Pons (tissue), 1 donor: ENCODE measurements at regions not wholly inside any gene's neighbourhood (a gene's known extent, or its start where the extent isn't known, plus 50 kb on each side); places are given as distances from the start of the nearest gene placed in this dataset.
"Not testable (repeated sequence)": the region's sequence is repeated elsewhere in the genome, so short reads cannot be mapped to it uniquely, and the experiment has no call there.

Experiments used
- DNase-seq: peaks from one replicate; pipeline ENCODE4 v3.0.0-alpha.2; 2016; ENCODE audit warnings: low spot score

DNA sequence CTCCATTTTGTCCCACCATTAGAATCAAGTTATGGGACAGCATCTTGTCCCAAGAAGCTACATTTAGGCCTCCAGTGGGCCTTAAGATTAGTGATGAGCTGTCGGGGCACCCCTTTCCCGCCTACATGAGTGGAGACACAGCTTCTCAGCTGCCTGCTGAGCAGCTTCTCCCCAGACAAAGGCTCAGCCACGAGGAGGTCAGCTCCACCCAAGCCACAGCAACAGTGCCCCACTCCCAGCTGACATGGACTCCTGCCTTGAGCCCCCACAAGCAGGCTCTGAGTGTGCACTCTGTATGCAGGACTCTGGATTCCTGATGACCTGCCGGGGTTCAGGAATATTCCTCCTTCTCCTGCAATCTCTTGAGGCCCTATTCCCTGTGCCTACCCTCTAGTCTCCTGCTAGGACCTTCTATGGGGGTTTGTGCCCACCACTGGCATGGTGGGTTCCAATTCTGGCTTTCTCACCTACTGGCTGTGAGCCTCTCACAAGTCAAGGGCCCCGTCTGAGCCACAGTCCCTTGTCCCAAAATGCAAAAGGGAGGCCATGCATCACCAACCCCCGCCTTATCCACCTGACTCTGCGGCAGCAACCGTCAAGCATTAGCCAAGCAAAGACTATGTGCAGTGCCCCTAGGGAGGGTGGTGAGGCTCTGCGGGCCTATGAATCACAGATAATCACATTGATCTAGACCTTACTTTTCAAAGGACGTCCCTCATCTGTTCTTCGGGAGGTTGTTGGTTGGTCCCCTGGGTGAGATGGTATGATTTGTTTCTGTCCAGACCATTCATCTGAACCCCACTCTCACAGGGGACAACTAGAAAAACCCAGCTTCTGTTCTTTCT is 269.1 kb downstream of the MED10 start:
- DNase-seq = no peak

DNA sequence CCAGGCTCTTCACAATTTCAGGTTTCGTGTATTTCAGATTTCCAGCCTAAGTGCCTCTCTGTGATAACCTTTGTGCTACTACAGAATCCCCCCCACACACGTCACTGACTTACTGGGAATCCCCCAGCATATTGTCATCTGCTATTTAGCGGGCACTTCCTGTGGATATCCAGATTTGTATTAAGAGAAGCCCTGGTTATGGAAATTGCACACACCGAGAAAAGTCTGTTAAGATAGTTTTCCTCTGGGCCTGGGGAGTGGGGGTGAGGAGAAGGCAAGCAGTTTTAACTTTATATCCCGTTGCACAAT is 269.9 kb downstream of the MED10 start:
- no peak for DNase-seq

GRCh38 chr5:6107675-6108539 is 270.4 kb downstream of the MED10 start:
- no peak for DNase-seq

DNA sequence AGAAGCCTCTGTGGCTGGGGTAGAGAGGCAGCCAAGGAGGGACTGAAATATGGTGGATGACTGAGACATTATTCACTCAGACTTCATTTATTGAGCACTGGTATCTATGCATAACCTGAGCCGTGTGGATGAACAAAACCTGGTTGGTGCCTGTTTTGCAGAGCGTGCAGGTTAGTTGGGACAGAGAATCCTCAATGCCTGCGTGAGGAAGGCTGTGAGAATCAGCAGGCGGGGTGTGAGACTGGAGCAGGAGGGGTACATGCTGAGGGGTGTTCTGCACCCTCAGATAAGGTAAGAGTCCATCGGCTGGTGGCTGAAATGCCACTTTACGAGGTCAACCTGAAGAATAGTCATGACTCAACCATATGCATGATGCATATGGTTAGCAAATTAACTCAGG is 271.6 kb downstream of the MED10 start:
- DNase-seq = no peak

DNA sequence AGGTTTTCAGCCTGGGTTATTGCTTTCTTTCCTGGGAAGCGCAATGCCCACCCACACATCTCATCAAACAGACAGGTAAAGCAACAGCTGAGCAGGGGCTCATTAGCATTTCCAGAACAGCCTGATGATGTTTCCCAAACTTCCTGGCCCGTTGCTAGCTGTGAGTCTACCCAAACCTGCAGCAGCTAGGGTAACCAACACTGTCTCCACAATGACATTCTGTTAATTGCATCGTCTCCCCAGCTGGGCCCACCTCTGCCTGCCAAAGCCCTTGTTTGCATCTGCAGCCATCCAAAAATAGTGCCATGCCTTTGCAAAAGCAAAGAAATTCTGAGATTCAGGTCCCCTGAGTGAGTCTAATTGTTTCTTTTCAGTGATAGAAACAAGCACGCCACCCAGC is 273.0 kb downstream of the MED10 start:
- DNase-seq = no peak

GRCh38 chr5:6096101-6096500 is 282.2 kb downstream of the MED10 start:
- DNase-seq = no peak

DNA sequence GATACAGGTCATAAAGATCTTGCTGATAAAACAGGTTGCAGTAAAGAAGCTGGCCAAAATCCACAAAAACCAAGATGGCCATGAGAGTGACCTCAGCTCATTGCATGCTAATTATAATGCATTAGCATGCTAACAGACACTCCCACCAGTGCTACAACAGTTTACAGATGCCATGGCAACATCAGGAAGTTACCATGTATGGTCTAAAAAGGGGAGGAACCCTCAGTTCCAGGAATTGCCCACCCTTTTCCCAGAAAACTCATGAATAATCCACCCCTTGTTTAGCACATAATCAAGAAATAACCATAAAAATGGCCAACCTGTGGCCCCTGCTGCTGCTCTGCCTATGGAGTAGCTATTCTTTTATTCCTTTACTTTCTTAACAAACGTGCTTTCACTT is 284.2 kb downstream of the MED10 start:
- not testable (repeated sequence) for DNase-seq

- no peak for DNase-seq
Observed at GRCh38 chr5:6090838-6091237, 287.5 kb downstream of the MED10 start.

DNA sequence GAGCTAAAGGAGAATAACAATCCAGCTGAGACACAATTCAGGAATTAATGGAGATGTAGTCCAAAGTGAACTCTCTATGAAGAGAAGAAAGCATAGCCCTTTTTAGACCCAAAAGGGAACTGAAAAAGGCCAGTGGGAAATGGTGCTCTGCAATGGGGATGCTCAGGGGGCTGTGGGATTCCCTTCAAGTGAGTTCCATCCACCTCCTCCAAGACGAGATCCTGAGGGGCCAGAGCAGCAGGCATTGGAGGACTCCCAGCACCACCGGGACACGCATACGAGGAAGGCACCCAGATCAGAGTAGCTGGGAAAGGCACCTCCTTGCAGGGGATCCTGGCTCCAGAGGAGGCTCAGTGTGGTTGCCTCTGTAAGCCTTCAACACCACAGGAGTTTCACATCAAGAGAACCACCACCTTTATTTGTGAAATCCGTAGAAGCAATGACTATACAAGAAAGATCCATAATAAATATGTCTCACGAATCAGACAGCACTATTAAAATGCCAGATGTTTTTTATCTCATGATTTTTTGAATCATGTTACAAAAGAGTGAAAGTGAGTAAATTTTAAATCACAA is 288.2 kb downstream of the MED10 start:
- DNase-seq = no peak

DNA sequence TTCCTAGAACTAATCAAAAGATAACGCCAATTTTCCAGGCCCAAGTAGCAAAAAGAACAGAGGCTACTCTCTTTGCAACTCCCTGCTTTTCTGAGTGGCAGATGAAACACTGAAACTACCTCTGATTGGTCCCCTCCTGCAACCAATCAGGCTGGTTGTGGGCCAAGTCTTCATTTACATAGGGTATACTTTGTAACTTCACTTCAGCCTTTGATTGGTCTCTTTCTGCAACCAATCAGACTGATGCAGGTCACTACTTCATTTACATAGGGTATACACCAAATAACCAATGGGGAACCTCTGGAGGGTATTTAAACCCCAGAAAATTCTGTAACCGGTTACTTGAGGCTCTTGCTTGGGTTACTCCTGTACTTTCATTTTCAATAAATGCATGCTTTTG is 289.6 kb downstream of the MED10 start:
- no peak for DNase-seq

GRCh38 chr5:6087576-6087975 is 290.8 kb downstream of the MED10 start:
- no peak for DNase-seq

DNA sequence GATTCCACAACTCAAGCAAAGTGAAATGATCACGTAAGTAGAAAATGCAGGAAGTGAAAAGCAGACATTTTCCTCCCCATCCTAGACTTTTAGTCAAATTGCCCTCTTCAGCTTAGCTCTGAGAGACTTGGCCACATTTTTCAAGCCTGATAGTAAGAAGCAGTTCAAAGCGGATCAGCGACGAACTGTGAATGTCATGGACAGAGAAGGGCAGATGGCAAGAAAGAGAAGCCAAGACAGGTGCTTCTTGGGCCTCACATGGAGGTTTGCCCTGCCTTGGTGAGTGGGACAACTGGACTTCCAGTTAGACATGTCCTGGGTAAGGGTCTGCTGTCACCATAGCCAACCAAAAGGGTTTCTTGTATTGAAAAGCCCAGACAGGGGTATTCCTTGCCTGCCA is 291.5 kb downstream of the MED10 start:
- no peak for DNase-seq

DNA sequence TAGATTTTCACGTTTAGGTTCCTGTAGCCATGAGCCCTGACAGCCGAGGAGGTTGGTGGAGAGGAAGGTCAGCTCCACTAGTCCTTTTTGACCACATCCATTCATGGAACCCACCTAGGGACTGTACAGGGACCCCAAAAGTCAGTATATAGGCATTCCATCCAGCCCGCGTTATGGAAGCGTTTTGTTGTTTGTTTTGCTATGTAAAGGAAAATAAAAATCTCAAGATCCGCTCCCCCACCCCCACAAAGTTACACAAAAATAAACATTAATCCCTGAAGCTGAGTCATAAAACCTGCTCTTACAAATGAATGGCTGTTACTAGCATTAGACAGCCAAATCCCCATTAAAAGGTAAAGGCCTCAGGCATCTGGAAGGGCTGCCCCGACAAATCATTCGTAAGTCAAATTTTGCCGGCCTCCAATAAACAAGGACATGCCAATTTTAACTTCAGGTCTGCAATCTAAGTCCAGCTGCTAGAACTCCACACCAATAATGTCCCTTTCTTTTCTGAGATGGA is 292.9 kb downstream of the MED10 start:
- DNase-seq = no peak

DNA sequence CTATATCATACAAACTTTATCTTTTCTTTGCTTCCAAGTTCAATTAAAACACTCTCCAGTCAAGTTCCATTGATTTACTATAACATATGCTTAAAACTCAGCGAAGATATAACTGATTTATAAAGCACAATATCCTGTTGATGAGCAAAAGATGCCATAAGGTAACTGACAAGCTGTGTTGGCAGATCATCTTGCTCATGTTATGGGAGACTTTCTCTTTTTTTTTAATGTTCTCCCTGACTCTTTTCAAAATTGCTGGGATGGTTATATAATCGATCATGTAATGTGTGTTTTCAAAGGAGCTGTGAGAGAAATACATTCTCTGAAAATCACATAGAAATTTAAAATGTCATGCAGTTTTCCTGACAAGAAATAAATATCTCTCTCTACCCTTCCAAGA is 293.5 kb downstream of the MED10 start:
- no peak for DNase-seq

DNA sequence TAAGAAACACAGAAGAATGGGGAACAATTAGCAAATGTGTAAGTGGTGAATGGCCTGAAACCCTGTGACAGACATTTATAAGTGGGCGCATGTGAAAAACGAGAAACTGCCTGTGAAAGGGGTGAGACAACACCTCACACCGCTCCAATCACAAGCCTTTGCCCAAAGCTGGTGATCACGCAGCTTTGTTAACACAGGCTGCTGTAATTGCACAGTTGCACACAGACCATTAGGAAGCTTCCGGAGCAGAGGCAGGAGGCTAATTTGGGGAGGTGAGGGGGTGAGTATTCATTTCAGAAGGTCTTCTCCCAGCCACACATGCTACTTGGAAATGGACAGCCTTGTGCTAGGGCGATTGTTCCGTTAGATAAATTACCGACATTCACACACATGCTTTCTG is 294.0 kb downstream of the MED10 start:
- DNase-seq = no peak

- DNase-seq = no peak
Observed at GRCh38 chr5:6083311-6083978, 294.9 kb downstream of the MED10 start.

DNA sequence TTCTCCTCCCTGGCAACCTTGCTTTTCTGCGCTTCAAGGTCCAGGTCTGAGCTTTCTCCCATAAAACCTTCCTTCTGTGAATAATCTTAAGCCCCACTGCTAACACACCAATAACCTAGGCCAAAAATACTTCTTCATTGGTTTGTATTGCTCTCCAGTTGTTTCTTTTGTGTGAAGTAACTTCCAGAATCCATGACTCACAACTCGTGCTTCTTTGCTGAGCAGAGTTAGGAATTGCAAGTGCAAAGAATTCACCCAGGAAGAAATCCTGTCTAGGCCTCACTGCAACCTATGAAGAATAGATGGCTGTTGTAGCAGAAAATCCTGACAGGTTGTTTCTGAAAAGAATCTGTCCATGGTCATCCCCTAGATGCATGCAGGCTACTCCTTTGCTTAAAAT is 295.7 kb downstream of the MED10 start:
- no peak for DNase-seq

DNA sequence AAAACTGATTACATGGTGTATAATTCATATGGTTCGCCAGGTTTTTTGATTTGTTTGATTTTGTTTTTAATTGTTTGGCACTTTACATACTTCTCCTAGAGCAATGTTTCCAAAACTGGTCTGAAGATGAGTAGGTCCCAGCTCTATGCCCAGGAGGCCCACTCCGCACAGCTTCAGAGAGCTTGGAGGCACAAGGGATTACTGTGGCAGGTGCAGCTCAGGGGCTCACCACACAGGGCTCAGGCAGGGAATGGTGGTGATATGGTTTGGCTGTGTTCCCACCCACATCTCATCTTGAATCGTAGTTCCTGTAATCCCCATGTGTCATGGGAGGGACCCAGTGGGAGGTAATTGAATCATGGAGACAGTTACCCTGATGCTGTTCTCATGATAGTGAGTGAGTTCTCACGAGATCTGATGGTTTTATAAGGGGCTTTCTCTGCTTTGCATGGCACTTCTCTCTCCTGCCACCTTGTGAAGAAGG is 296.6 kb downstream of the MED10 start:
- DNase-seq = no peak

DNA sequence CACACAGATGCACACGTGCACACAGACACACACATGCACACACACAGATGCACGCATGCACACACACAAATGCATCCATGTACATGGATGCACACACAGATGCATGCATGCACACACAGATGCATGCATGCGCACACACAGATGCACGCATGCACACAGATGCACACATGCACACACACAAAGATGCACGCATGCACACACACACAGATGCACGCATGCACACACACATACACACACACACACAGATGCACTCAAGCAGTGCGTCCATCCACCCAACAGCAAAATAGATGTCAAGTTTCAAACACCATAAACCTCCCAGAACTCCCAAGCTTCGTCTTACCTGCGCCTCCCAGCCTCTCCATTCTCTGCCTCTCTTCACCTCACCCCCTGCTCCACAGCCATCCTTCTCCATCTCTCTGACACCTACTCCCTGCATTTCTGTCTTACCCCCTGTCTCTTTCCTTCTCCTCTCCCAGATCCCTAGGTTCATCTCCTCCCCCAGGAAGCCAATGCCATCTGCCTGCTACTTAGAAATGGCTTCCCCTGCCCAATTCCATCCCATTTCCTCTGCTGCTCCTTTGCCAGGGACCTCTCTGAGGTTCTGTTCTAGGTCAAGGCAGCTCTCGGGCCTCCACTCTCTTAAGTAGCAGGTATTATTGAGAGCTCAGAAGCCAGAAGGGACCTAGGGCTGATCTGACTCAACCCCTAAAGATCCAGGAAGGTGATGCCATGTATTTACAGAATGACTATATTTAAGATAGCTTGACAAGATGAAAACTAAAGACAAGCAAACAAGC is 297.2 kb downstream of the MED10 start:
- DNase-seq = no peak

DNA sequence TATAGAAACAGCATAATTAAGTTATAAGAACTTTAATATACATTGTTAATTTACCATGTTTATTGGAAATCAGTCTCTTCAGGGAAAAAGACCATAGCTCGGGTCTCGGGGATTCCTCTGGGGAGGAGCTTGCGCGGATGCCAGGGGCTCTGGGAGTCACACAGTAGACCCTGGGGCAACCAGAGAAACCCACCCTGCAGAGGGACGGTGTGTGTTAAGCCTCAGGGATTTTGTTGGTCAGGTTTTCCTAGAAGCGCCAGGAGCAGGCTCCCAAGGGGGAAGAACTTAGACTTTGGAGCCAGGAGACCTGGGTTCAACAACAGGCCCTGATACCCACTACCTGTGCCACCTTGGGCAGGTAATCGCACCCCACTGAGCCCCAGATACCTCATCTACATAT is 297.9 kb downstream of the MED10 start:
- DNase-seq = no peak

DNA sequence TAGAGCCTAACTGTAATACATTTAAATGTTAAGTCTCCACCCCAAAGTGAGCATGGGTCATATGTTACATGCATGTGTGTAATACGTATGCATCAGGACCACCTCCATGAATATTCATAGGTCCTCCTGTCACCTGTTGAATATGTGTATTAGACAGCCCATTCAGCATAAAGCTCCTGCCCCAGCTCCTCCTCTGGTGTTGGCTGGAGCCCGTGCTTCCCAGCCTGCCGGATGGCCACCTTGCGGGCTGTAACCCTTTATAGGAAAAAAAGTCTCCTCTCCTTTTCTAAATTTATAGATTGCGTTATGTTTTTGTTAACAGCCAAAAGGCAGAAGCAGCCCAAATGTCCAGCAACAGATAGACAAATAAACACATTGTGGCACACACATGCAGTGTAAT is 299.5 kb downstream of the MED10 start:
- DNase-seq = no peak
